Ascending aorta (tissue), 2 donors: ENCODE measurements at regions not wholly inside any gene's neighbourhood (a gene's known extent, or its start where the extent isn't known, plus 50 kb on each side); places are given as distances from the start of the nearest gene placed in this dataset.

Experiments used
- DNase-seq, 2 donors: peaks; one replicate each; pipeline ENCODE4 v3.0.0-alpha.2; 2019; ENCODE audit warnings: low spot score in 2 of 2
- H3K27ac ChIP-seq, 2 donors: fragments of 200-600 bp; sonication (generic); one replicate each; pipeline ENCODE4 v1.5.1; 2016 to 2017; ENCODE audit warnings: mild to moderate bottlenecking in 1 of 2
- H3K27me3 ChIP-seq: fragments of 200-600 bp; sonication (generic); one replicate; pipeline ENCODE4 v1.5.1; 2017
- H3K36me3 ChIP-seq, 2 donors: fragments of 200-600 bp; sonication (generic); one replicate each; pipeline ENCODE4 v1.5.1; 2016
- H3K4me1 ChIP-seq, 2 donors: fragments of 200-600 bp; sonication (generic); one replicate each; pipeline ENCODE4 v1.5.1; 2016 to 2017; ENCODE audit warnings: mild to moderate bottlenecking in 1 of 2
- H3K4me3 ChIP-seq, 2 donors: fragments of 200-600 bp; sonication (generic); one replicate each; pipeline ENCODE4 v1.5.1; 2016 to 2017; ENCODE audit warnings: mild to moderate bottlenecking in 1 of 2
- H3K9me3 ChIP-seq, 2 donors: fragments of 200-600 bp; sonication (generic); one replicate each; pipeline ENCODE4 v1.5.1; 2016
- intact Hi-C: fragments of 100-400 bp; cut with DNase I; formaldehyde crosslinking; loops from one replicate; pipeline ENCODE4 v1.15.1; 2023
- TF ChIP-seq, protein P1 (sequence below), 3 experiments: fragments of 200-600 bp in 2 of 3; fragments of 450-650 bp in 1 of 3; sonication (generic) in 2 of 3; IDR thresholded peaks; one replicate each; pipeline ENCODE4 v1.5.1; 2016 to 2019; ENCODE audit warnings: antibody characterized with exemption in 3 of 3, mild to moderate bottlenecking in 1 of 3, moderate library complexity in 1 of 3

DNA sequence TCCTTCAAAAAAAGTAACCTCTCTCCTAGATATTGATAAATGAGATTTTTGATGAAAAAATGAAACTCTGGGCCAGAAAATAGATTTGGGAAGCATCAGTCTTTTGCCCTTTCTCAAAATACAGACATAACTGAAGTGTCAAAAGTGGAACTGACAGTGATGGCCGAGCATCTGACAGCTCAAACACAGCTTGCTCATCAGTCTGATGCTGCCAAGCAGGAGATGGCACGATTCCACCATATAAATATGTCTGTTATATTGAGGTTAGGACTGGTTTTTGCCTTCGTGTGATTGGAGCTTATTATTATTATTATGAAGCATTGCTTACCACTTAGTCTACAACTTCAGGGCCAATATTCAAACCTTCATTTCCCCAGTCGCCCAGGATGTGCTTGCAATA lies 152.6 kb upstream of the EPHA3 start:
- no peak overlapping the region for H3K4me3 ChIP-seq
- no peak for DNase-seq
- no peaks in the 10 kb centered on the region for H3K36me3 ChIP-seq
- TF ChIP-seq, protein P1, sequence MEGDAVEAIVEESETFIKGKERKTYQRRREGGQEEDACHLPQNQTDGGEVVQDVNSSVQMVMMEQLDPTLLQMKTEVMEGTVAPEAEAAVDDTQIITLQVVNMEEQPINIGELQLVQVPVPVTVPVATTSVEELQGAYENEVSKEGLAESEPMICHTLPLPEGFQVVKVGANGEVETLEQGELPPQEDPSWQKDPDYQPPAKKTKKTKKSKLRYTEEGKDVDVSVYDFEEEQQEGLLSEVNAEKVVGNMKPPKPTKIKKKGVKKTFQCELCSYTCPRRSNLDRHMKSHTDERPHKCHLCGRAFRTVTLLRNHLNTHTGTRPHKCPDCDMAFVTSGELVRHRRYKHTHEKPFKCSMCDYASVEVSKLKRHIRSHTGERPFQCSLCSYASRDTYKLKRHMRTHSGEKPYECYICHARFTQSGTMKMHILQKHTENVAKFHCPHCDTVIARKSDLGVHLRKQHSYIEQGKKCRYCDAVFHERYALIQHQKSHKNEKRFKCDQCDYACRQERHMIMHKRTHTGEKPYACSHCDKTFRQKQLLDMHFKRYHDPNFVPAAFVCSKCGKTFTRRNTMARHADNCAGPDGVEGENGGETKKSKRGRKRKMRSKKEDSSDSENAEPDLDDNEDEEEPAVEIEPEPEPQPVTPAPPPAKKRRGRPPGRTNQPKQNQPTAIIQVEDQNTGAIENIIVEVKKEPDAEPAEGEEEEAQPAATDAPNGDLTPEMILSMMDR (IDR thresholded peaks at IDR 0.05), result no peak
- H3K27me3 ChIP-seq, result no peaks in the 10 kb centered on the region
- intact Hi-C loops, result no loop called here
- H3K4me1 ChIP-seq, result no peaks in the 10 kb centered on the region
- no peaks in the 10 kb centered on the region for H3K9me3 ChIP-seq
- H3K27ac ChIP-seq, result no peak overlapping the region

DNA sequence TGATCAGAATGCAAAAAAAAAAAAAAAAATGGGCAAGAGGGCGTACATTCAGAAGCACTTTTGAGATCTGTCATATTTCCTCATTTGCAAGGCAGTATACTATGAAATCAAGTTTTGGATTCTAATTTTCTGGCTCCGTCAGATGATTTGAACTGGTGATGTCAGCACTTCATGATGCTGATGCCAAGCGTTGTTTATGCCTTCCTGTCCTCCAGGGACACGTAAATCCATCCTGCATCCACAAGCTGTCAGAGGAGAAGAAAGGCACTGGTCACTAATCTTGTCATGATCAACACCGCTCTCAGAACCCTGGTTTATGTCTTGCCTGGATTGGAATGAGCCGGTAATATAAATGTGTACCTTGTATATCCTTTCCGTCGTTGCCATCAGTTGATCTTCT lies 152.1 kb upstream of the EPHA3 start:
- intact Hi-C loops, result no loop called here
- Histone ChIP-seq H3K4me3 (no peak overlapping the region), H3K4me1 (no peaks in the 10 kb centered on the region), H3K27ac (no peak overlapping the region), H3K9me3 (no peaks in the 10 kb centered on the region), H3K36me3 (no peaks in the 10 kb centered on the region), H3K27me3 (no peaks in the 10 kb centered on the region)
- TF ChIP-seq, protein P1 (IDR thresholded peaks at IDR 0.05), result no peak
- DNase-seq, result no peak

DNA sequence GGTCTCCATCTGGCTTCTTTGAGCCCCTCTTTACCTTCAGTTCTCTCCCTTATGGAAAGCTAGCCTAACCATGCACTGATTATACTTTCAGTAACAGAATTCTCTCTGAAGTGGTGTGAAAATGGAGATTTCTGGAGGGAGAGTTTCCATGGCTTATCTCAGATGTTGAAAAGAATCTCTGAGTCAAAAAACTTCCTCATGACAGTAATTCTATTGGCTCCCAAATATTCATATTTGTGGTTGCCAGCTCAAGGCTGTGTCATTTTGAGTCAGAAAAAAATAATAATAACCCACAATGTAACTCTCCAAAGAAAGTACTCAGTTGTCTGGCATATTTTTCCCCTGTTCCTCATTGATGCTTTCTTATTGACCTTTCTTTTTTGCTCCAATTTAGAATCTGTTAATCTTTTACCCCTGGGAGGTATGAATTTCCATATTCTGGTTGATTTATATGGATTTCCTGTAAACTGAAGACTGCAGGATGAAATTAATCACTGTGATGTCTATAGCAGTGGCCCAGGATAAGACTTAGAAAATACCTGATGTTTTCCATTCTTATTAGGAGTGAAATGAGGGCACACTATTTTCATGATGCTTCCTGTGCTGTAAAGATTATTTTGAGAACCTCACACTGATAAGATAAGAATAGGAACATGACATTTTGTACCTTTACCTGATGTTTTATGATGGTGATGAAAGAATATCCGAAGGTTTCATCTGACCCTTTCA lies 149.5 kb upstream of the EPHA3 start:
- H3K4me3 ChIP-seq, result no peak overlapping the region
- no peaks in the 10 kb centered on the region for H3K4me1 ChIP-seq
- no peaks in the 10 kb centered on the region for H3K9me3 ChIP-seq
- H3K27me3 ChIP-seq, result no peaks in the 10 kb centered on the region
- intact Hi-C loops, result no loop called here
- H3K36me3 ChIP-seq, result no peaks in the 10 kb centered on the region
- TF ChIP-seq, protein P1 (IDR thresholded peaks at IDR 0.05), result no peak
- no peak overlapping the region for H3K27ac ChIP-seq
- no peak for DNase-seq

DNA sequence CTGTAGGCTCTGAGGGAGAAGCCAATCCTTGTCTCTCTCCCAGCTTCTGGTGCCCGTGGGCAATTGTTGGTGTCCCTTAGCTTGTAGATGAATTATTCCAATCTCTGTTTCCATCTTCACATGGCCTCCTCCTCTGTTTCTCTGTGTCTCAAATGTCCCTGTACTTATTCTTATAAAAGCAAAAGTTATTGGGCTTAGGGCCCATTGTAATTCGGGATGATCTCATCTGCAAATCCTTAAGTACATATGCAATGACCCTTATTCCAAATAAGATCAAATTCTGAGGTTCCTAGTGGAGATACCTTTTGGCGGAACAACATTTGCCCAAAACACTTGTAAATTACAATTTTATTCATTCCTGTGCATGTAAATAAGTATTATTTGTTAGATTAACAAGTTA lies 147.4 kb upstream of the EPHA3 start:
- Histone ChIP-seq H3K27ac (no peak overlapping the region), H3K4me1 (no peaks in the 10 kb centered on the region), H3K4me3 (no peak overlapping the region), H3K36me3 (no peaks in the 10 kb centered on the region), H3K27me3 (no peaks in the 10 kb centered on the region), H3K9me3 (no peaks in the 10 kb centered on the region)
- no peak for DNase-seq
- TF ChIP-seq, protein P1 (IDR thresholded peaks at IDR 0.05), result no peak
- intact Hi-C loops, result no loop called here

DNA sequence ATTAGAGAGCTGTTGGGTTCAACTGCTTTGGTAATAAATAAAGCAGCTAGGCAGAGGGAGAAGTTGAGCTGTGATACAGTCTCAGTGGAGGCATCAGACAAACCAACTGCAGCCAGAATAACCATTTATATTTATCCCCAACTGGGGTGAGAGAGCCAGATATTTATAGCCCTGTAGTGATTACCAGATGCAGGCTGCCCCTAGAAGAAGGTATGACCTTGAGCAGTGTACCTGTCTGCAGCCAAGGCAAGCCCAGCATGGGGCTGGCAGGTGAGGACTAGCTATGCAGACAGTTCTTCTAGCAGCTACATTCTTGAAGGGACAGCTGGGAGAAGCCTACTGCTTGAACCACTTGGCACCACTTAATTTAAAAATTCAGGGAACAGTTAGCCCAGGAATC lies 144.4 kb upstream of the EPHA3 start:
- no peaks in the 10 kb centered on the region for H3K4me1 ChIP-seq
- TF ChIP-seq, protein P1 (IDR thresholded peaks at IDR 0.05), result no peak
- no peaks in the 10 kb centered on the region for H3K27me3 ChIP-seq
- H3K27ac ChIP-seq, result no peak overlapping the region
- DNase-seq, result no peak
- no peaks in the 10 kb centered on the region for H3K9me3 ChIP-seq
- intact Hi-C loops, result no loop called here
- H3K36me3 ChIP-seq, result no peaks in the 10 kb centered on the region
- no peak overlapping the region for H3K4me3 ChIP-seq

DNA sequence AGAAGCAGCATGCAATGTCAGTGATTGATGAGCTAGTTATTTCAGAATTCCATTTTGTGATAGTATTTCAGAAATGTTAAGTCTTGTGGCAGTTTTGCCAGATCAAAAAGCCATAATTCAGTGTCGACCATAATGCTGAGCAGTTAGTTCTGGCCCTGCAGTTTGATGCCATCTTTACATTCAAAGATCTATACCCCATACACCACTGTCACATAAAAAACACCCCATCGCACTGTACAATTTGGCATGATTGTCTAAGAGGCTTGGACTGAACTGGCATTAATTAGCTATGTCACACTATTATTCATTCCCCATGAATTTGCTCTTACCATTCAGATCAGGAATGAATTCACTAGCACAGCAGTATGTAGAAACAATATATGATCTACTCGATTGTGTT lies 127.7 kb upstream of the EPHA3 start:
- H3K4me1 ChIP-seq, result no peaks in the 10 kb centered on the region
- intact Hi-C loops, result no loop called here
- no peak overlapping the region for H3K4me3 ChIP-seq
- H3K36me3 ChIP-seq, result no peaks in the 10 kb centered on the region
- no peaks in the 10 kb centered on the region for H3K27me3 ChIP-seq
- no peaks in the 10 kb centered on the region for H3K9me3 ChIP-seq
- no peak for DNase-seq
- TF ChIP-seq, protein P1 (IDR thresholded peaks at IDR 0.05), result no peak
- H3K27ac ChIP-seq, result no peak overlapping the region
